Transverse colon (tissue), 4 donors: ENCODE measurements at regions not wholly inside any gene's neighbourhood (a gene's known extent, or its start where the extent isn't known, plus 50 kb on each side); places are given as distances from the start of the nearest gene placed in this dataset.

Experiments
- DNase-seq: peaks from one replicate; pipeline ENCODE4 v3.0.0-alpha.2; 2019
- H3K27ac ChIP-seq, 4 donors: fragments of 200-600 bp; sonication (generic); 2 replicates each; pipeline ENCODE4 v1.5.1; 2016 to 2018; ENCODE audit warnings: inconsistent platforms in 4 of 4
- H3K27me3 ChIP-seq: fragments of 200-600 bp; sonication (generic); 2 replicates; pipeline ENCODE4 v1.5.1; 2017; ENCODE audit warnings: inconsistent platforms
- H3K36me3 ChIP-seq, 4 donors: fragments of 200-600 bp; sonication (generic); 2 replicates each; pipeline ENCODE4 v1.5.1; 2017 to 2019; ENCODE audit warnings: inconsistent platforms in 4 of 4
- H3K4me1 ChIP-seq, 4 donors: fragments of 200-600 bp; sonication (generic); 2 replicates each; pipeline ENCODE4 v1.5.1; 2017 to 2020; ENCODE audit warnings: inconsistent platforms in 4 of 4
- H3K4me3 ChIP-seq, 4 donors: fragments of 200-600 bp; sonication (generic); 1 replicate in 1 of 4; 2 replicates in 3 of 4; pipeline versions ENCODE4 v1.5.1 to v1.6.1; 2017 to 2019; ENCODE audit warnings: inconsistent platforms in 4 of 4
- H3K9me3 ChIP-seq, 2 donors: fragments of 200-600 bp; sonication (generic); 2 replicates each; pipeline ENCODE4 v1.5.1; 2017 to 2019; ENCODE audit warnings: inconsistent platforms in 2 of 2
- CTCF ChIP-seq, 5 experiments: fragments of 200-600 bp in 3 of 5; fragments of 450-650 bp in 2 of 5; sonication (generic) in 3 of 5; IDR thresholded peaks; 1 replicate in 2 of 5; 2 replicates in 3 of 5; pipeline ENCODE4 v1.5.1; 2016 to 2017; ENCODE audit warnings: antibody characterized with exemption in 5 of 5, inconsistent platforms in 3 of 5, mild to moderate bottlenecking in 2 of 5, moderate library complexity in 1 of 5
- EP300 ChIP-seq: sonication (generic); formaldehyde crosslinking; IDR thresholded peaks from one replicate; pipeline ENCODE4 v1.6.1; 2017; ENCODE audit warnings: antibody characterized with exemption, low read depth
- POLR2A ChIP-seq: fragments of 450-650 bp; IDR thresholded peaks from one replicate; pipeline ENCODE4 v1.6.1; 2016; ENCODE audit warnings: antibody characterized with exemption, mild to moderate bottlenecking, moderate library complexity
- POLR2AphosphoS5 ChIP-seq, 3 donors: sonication (generic); formaldehyde crosslinking; IDR thresholded peaks; one replicate each; pipeline ENCODE4 v1.6.1; 2016; ENCODE audit warnings: antibody characterized with exemption in 3 of 3
- WGBS, 2 donors: methylation state at CpG; one replicate each; pipeline ENCODE4 v1.1.5; 2018; ENCODE audit warnings: low coverage in 1 of 2; 5-methylcytosine and 5-hydroxymethylcytosine counted together
- in situ Hi-C, 4 donors: fragments of 200-750 bp; cut with MboI; loops; one replicate each; pipeline versions ENCODE4 v1.15.0 to v1.15.1; 2017; ENCODE audit warnings: low sequenced_read_pairs in 3 of 4, low pct_ligation_motif_present in 1 of 4, low pct_unique_long_range_greater_than_20kb in 1 of 4
- intact Hi-C: fragments of 100-400 bp; cut with DNase I; formaldehyde crosslinking; loops from one replicate; pipeline ENCODE4 v1.15.1; 2023; ENCODE audit warnings: low total_unique reads

GRCh38 chr2:45125232-45125631 is 116.0 kb upstream of the SIX2 start:
- Histone ChIP-seq H3K9me3 (no peaks in the 10 kb centered on the region), H3K27ac (no peak overlapping the region), H3K4me1 (no peaks in the 10 kb centered on the region), H3K27me3 (no peaks in the 10 kb centered on the region), H3K36me3 (no peaks in the 10 kb centered on the region), H3K4me3 (no peak overlapping the region)
- in situ Hi-C loops, result no loop called here
- 90 to 93% methylated on average over 3 to 4 of the region's 4 CpGs for WGBS, 2 donors
- intact Hi-C loops, result no loop called here
- no peak for DNase-seq
- TF ChIP-seq CTCF (IDR thresholded peaks at IDR 0.05) (no peak), EP300 (no peak), POLR2AphosphoS5 (IDR thresholded peaks at IDR 0.05) (no peak), POLR2A (no peak)

DNA sequence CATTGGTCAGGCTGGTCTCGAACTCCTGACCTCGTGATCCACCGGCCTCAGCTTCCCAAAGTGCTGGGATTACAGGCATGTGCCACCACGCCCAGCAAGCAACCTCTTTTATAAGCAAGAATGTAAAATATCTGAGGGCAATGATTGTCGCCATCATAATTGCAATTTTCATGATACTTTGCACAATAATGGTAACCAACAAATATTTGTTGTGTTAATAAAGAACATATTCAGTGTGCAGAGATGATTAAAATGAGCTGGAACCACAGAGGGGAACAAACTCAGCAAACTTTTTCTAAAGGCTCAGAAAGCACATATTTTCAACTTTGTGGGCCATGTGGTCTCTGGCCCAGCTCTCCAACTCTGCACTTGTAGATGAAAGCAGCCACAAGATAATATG is 115.2 kb upstream of the SIX2 start:
- Histone ChIP-seq H3K27ac (no peak overlapping the region), H3K4me1 (no peaks in the 10 kb centered on the region), H3K36me3 (no peaks in the 10 kb centered on the region), H3K4me3 (no peak overlapping the region), H3K9me3 (no peaks in the 10 kb centered on the region), H3K27me3 (no peaks in the 10 kb centered on the region)
- TF ChIP-seq CTCF (IDR thresholded peaks at IDR 0.05) (no peak), POLR2AphosphoS5 (IDR thresholded peaks at IDR 0.05) (no peak), POLR2A (no peak), EP300 (no peak)
- DNase-seq, result no peak
- intact Hi-C loops (no loop called here), in situ Hi-C loops (no loop called here)
- 89% methylated on average over 5 of the region's 5 CpGs; no CpG with 5 or more reads in 1 of the 2 donors for WGBS, 2 donors

DNA sequence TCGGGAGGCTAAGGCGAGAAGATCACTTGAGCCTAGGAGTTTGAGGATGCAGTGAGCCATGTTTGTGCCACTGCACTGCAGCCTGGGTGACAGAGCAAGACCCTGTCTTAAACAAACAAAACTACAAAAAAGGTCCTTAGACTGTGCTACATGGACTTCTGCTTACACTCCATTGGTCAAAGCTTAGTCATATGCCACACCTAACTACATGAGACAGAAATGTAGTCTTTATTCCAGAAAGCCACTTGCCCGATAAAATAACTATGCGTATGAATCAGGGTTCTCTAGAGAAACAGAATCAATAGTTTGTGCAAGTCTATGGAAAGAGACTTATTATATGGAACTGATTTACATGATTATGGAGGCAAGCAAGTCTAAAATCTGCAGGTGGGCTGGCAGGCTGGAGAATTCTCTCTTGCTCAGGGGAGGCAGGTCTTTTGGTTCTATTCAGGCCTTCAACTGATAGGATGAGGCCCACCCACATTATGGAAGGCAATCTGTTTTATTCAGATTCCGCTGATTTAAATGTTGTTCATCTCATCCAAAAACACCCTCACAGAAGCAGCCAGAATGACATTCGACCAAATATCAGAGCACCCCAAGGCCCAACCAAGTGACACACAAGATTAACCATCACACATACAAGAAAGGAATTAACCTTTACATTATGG is 114.4 kb upstream of the SIX2 start:
- Histone ChIP-seq H3K4me1 (no peaks in the 10 kb centered on the region), H3K9me3 (no peaks in the 10 kb centered on the region), H3K4me3 (no peak overlapping the region), H3K27ac (no peak overlapping the region), H3K27me3 (no peaks in the 10 kb centered on the region), H3K36me3 (no peaks in the 10 kb centered on the region)
- WGBS, 2 donors, result 77 to 88% methylated on average over 5 to 6 of the region's 6 CpGs
- no peak for DNase-seq
- TF ChIP-seq POLR2AphosphoS5 (IDR thresholded peaks at IDR 0.05), result no peak
- in situ Hi-C loops, result no loop called here
- intact Hi-C loops, result no loop called here

DNA sequence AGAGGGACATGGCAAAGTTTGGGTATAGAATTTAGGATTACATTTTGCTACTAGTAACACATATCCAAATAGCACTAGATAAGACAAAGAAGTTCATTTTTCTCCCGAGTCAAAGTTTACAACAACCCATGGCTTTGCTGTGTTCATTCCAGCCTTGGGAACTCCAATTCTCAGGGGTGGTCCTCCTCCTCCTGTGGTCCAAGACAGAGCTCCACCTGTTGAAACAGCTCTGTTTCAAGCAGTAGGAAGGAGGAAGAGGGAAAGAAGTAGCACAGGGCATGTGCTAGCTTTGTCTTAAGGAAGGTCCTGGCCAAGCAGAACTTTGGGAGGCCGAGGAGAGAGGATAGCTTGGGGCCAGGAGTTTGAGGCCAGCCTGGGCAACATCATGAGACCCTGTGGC is 113.8 kb upstream of the SIX2 start:
- 63% methylated on average over 2 of the region's 2 CpGs; no CpG with 5 or more reads in 1 of the 2 donors for WGBS, 2 donors
- Histone ChIP-seq H3K27me3 (no peaks in the 10 kb centered on the region), H3K9me3 (no peaks in the 10 kb centered on the region), H3K27ac (no peak overlapping the region), H3K4me3 (no peak overlapping the region), H3K36me3 (no peaks in the 10 kb centered on the region), H3K4me1 (no peaks in the 10 kb centered on the region)
- intact Hi-C loops, result no loop called here
- no peak for DNase-seq
- in situ Hi-C loops, result no loop called here
- no peak for TF ChIP-seq POLR2A
- TF ChIP-seq POLR2AphosphoS5 (IDR thresholded peaks at IDR 0.05), result no peak
- TF ChIP-seq CTCF (IDR thresholded peaks at IDR 0.05), result no peak
- TF ChIP-seq EP300, result no peak
